Mesendoderm (in vitro differentiated cells): ENCODE measurements at regions not wholly inside any gene's neighbourhood (a gene's known extent, or its start where the extent isn't known, plus 50 kb on each side); places are given as distances from the start of the nearest gene placed in this dataset.
"Not testable (repeated sequence)": the region's sequence is repeated elsewhere in the genome, so short reads cannot be mapped to it uniquely, and the experiment has no call there.

ENCODE experiments used
- DNase-seq: peaks from one replicate; pipeline ENCODE4 v3.0.0; 2013
- H2AK5ac ChIP-seq: 2 replicates; pipeline ENCODE4 v1.6.1; 2013; ENCODE audit warnings: low read length, inconsistent platforms
- H2BK120ac ChIP-seq: 2 replicates; pipeline ENCODE4 v1.6.1; 2013; ENCODE audit warnings: low read depth, mild to moderate bottlenecking, low read length, moderate library complexity, mixed read lengths
- H2BK15ac ChIP-seq: replicated peaks from 2 replicates; pipeline ENCODE4 v1.6.1; 2013; ENCODE audit warnings: low read depth, mild to moderate bottlenecking, moderate library complexity
- H2BK5ac ChIP-seq: 2 replicates; pipeline ENCODE4 v1.6.1; 2013; ENCODE audit warnings: low read length, inconsistent platforms
- H3K18ac ChIP-seq: 2 replicates; pipeline ENCODE4 v1.6.1; 2013; ENCODE audit warnings: mild to moderate bottlenecking, low read length, mixed read lengths
- H3K23ac ChIP-seq: one replicate; pipeline ENCODE4 v1.6.1; 2013; ENCODE audit warnings: low read length
- H3K27ac ChIP-seq: 2 replicates; pipeline ENCODE4 v1.5.1; 2013; ENCODE audit warnings: low read depth, mild to moderate bottlenecking, inconsistent platforms, low read length, moderate library complexity
- H3K27me3 ChIP-seq: 2 replicates; pipeline ENCODE4 v1.6.1; 2013; ENCODE audit warnings: low read length, control low read depth, mild to moderate bottlenecking, inconsistent platforms; ENCODE audit not compliant: insufficient read depth, poor library complexity
- H3K36me3 ChIP-seq: 2 replicates; pipeline ENCODE4 v1.6.1; 2013; ENCODE audit warnings: low read length, inconsistent platforms; ENCODE audit not compliant: control insufficient read depth, insufficient read depth
- H3K4ac ChIP-seq: one replicate; pipeline ENCODE4 v1.6.1; 2013; ENCODE audit warnings: low read depth, mild to moderate bottlenecking, low read length, moderate library complexity
- H3K4me1 ChIP-seq: 2 replicates; pipeline ENCODE4 v1.6.1; 2013; ENCODE audit warnings: low read depth, low read length, inconsistent platforms; ENCODE audit not compliant: control insufficient read depth
- H3K4me2 ChIP-seq: 2 replicates; pipeline ENCODE4 v1.6.1; 2013; ENCODE audit warnings: low read length
- H3K4me3 ChIP-seq: 2 replicates; pipeline ENCODE4 v1.5.1; 2013; ENCODE audit warnings: mild to moderate bottlenecking, low read length
- H3K56ac ChIP-seq: one replicate; pipeline ENCODE4 v1.6.1; 2013; ENCODE audit warnings: low read length
- H3K79me1 ChIP-seq: 2 replicates; pipeline ENCODE4 v1.6.1; 2013; ENCODE audit warnings: low read length, inconsistent platforms
- H3K79me2 ChIP-seq: 2 replicates; pipeline ENCODE4 v1.6.1; 2013; ENCODE audit warnings: mild to moderate bottlenecking, low read length; ENCODE audit not compliant: control insufficient read depth, insufficient read depth
- H3K9ac ChIP-seq: 2 replicates; pipeline ENCODE4 v1.6.1; 2013; ENCODE audit warnings: low read length, inconsistent platforms
- H4K5ac ChIP-seq: one replicate; pipeline ENCODE4 v1.6.1; 2013; ENCODE audit warnings: low read length
- H4K8ac ChIP-seq: one replicate; pipeline ENCODE4 v1.6.1; 2013; ENCODE audit warnings: low read depth, mild to moderate bottlenecking, control low read depth, low read length, moderate library complexity
- WGBS: extraction: QIAGEN DNeasy Blood & Tissue Kit; methylation state at CpG from one replicate; pipeline ENCODE4 v1.1.7; 2013; ENCODE audit warnings: low lambda C conversion rate, missing lambda C conversion rate; ENCODE audit not compliant: insufficient coverage; ENCODE audit errors: extremely low coverage; 5-methylcytosine and 5-hydroxymethylcytosine counted together

DNA sequence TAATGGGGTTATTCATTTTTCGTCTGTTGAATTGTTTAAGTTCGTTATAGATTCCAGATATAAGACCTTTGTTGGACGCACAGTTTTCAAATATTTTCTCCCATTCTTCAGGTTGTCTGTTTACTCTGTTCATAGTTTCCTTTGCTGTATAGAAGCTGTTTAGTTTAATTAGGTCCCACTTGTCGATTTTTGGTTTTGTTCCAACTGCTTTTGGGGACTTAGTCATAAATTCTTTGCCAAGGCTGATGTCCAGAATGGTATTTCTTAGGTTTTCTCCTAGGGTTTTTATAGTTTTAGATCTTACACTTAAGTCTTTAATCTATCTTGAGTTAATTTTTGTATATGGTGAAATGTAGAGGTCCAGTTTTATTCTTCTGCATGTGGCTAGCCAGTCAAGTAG lies 58.9 kb upstream of the ZNF280D start:
- H2BK120ac ChIP-seq = no peak overlapping the region
- DNase-seq = no peak
- H2BK5ac ChIP-seq = no peak overlapping the region
- no peak overlapping the region for H2AK5ac ChIP-seq
- no peak overlapping the region for H3K56ac ChIP-seq
- H4K5ac ChIP-seq = no peak overlapping the region
- no peaks in the 10 kb centered on the region for H3K27me3 ChIP-seq
- H3K23ac ChIP-seq = no peak overlapping the region
- no peaks in the 10 kb centered on the region for H3K79me2 ChIP-seq
- no peaks in the 10 kb centered on the region for H3K79me1 ChIP-seq
- H3K4me3 ChIP-seq = no peak overlapping the region
- WGBS = no CpG with 5 or more reads among the region's 4 CpGs
- no peak overlapping the region for H3K27ac ChIP-seq
- H3K4me2 ChIP-seq = no peak overlapping the region
- H3K36me3 ChIP-seq = no peaks in the 10 kb centered on the region
- no peak overlapping the region for H3K9ac ChIP-seq
- H3K4me1 ChIP-seq = no peaks in the 10 kb centered on the region
- H3K4ac ChIP-seq = no peak overlapping the region
- H3K18ac ChIP-seq = no peak overlapping the region
- no peak overlapping the region for H2BK15ac ChIP-seq
- H4K8ac ChIP-seq = no peak overlapping the region

DNA sequence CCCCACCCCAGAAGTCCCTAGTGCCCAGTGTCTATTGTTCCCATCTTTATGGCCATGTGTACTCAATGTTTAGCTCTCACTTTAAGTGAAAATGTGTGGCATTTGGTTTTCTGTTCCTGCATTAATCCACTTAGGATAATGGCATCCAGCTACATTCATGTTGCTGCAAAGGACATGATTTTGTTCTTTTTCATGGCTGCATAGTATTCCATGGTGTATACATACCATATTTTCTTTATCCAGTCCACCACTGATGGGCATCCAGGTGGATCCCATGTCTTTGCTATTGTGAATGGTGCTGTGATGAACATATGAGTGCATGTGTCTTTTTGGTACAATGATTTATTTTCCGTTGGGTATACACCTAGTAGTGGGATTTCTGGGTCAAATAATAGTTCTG lies 58.2 kb upstream of the ZNF280D start:
- not testable (repeated sequence) for H3K27ac ChIP-seq, H4K8ac ChIP-seq, H3K4ac ChIP-seq, H2AK5ac ChIP-seq, H3K4me1 ChIP-seq, H3K79me1 ChIP-seq, H3K36me3 ChIP-seq, H3K4me3 ChIP-seq, H2BK120ac ChIP-seq, H3K79me2 ChIP-seq, H2BK5ac ChIP-seq, H3K56ac ChIP-seq, H3K4me2 ChIP-seq, H2BK15ac ChIP-seq, H3K27me3 ChIP-seq, H3K23ac ChIP-seq, H3K18ac ChIP-seq, DNase-seq, H3K9ac ChIP-seq, H4K5ac ChIP-seq
- WGBS = no CpG with 5 or more reads among the region's 1 CpG

DNA sequence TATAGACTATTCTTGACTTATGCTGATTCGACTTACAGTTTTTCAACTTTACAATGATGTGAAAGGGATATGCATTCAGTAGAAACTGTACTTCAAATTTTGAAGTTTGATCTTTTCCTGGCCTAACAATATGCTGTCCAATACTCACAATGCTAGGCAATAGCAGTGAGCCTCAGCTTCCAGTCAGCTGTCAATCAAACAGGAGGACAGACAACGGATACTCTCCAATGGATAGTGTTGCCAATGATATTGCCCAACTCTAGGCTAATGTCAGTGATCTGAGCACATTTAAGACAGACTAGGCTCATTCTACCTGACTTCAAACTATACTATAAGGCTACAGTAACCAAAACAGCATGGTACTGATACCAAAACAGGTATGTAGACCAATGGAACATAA lies 55.0 kb upstream of the ZNF280D start:
- Histone ChIP-seq H3K4me3 (no peak overlapping the region), H4K8ac (no peak overlapping the region), H4K5ac (no peak overlapping the region), H3K27me3 (no peaks in the 10 kb centered on the region), H3K9ac (no peak overlapping the region), H3K79me1 (no peaks in the 10 kb centered on the region), H2BK15ac (no peak overlapping the region), H3K23ac (no peak overlapping the region), H3K4me1 (no peaks in the 10 kb centered on the region), H3K27ac (no peak overlapping the region), H3K79me2 (no peaks in the 10 kb centered on the region), H2AK5ac (no peak overlapping the region), H3K36me3 (no peaks in the 10 kb centered on the region), H2BK120ac (no peak overlapping the region), H3K18ac (no peak overlapping the region), H3K4ac (no peak overlapping the region), H2BK5ac (no peak overlapping the region), H3K56ac (no peak overlapping the region), H3K4me2 (no peak overlapping the region)
- DNase-seq = no peak
- WGBS = no CpG with 5 or more reads among the region's 2 CpGs

- H3K18ac ChIP-seq = no peak overlapping the region
- H4K8ac ChIP-seq = no peak overlapping the region
- no peak overlapping the region for H2BK120ac ChIP-seq
- H3K23ac ChIP-seq = no peak overlapping the region
- no peak overlapping the region for H2AK5ac ChIP-seq
- no peak overlapping the region for H3K9ac ChIP-seq
- H3K79me2 ChIP-seq = no peaks in the 10 kb centered on the region
- H2BK15ac ChIP-seq = no peak overlapping the region
- no peak overlapping the region for H3K56ac ChIP-seq
- no peak for DNase-seq
- no peaks in the 10 kb centered on the region for H3K79me1 ChIP-seq
- no peaks in the 10 kb centered on the region for H3K36me3 ChIP-seq
- no peak overlapping the region for H3K4me2 ChIP-seq
- no peaks in the 10 kb centered on the region for H3K4me1 ChIP-seq
- H3K4ac ChIP-seq = no peak overlapping the region
- no peak overlapping the region for H4K5ac ChIP-seq
- H3K4me3 ChIP-seq = no peak overlapping the region
- H3K27ac ChIP-seq = no peak overlapping the region
- H3K27me3 ChIP-seq = no peaks in the 10 kb centered on the region
- no CpG with 5 or more reads among the region's 5 CpGs for WGBS
- no peak overlapping the region for H2BK5ac ChIP-seq
These were observed 53.7 kb upstream of the ZNF280D start for GRCh38 chr15:56786966-56787365.

- H3K27me3 ChIP-seq = no peaks in the 10 kb centered on the region
- no peak overlapping the region for H2BK15ac ChIP-seq
- no peak overlapping the region for H2BK120ac ChIP-seq
- no peak overlapping the region for H4K8ac ChIP-seq
- H3K9ac ChIP-seq = no peak overlapping the region
- WGBS = no CpG with 5 or more reads among the region's 5 CpGs
- H3K4me1 ChIP-seq = no peaks in the 10 kb centered on the region
- H3K79me2 ChIP-seq = no peaks in the 10 kb centered on the region
- no peaks in the 10 kb centered on the region for H3K36me3 ChIP-seq
- H3K56ac ChIP-seq = no peak overlapping the region
- H3K4ac ChIP-seq = no peak overlapping the region
- H2AK5ac ChIP-seq = no peak overlapping the region
- no peak overlapping the region for H3K27ac ChIP-seq
- H3K23ac ChIP-seq = no peak overlapping the region
- no peak overlapping the region for H3K4me2 ChIP-seq
- H3K18ac ChIP-seq = no peak overlapping the region
- no peak overlapping the region for H2BK5ac ChIP-seq
- H3K4me3 ChIP-seq = no peak overlapping the region
- DNase-seq = no peak
- H4K5ac ChIP-seq = no peak overlapping the region
- no peaks in the 10 kb centered on the region for H3K79me1 ChIP-seq
These were observed 50.8 kb upstream of the ZNF280D start for GRCh38 chr15:56783857-56784661.
